Loucy (cell line): ENCODE measurements at regions not wholly inside any gene's neighbourhood (a gene's known extent, or its start where the extent isn't known, plus 50 kb on each side); places are given as distances from the start of the nearest gene placed in this dataset.

Experiments used
- CTCF ChIP-seq: fragments of 200-600 bp; sonication (generic); conservative IDR thresholded peaks from 2 replicates; pipeline ENCODE4 v1.5.1; 2014; ENCODE audit warnings: mild to moderate bottlenecking, antibody characterized with exemption, low read length
- EZH2phosphoT487 ChIP-seq: fragments of 200-600 bp; IDR thresholded peaks from 2 replicates; pipeline ENCODE4 v1.6.1; 2018; ENCODE audit warnings: antibody characterized with exemption, mild to moderate bottlenecking, moderate library complexity, borderline replicate concordance

GRCh38 chr11:112366012-112366411 is 105.4 kb upstream of the PLET1 start:
- TF ChIP-seq CTCF = no peak
- TF ChIP-seq EZH2phosphoT487 = no peak
